NCI-H345 treated with DMSO at 0.1 percent for 48 hours (cell line): ENCODE measurements at regions not wholly inside any gene's neighbourhood (a gene's known extent, or its start where the extent isn't known, plus 50 kb on each side); places are given as distances from the start of the nearest gene placed in this dataset.

Experiments
- DNase-seq: peaks from one replicate; lab custom pipeline; 2025; ENCODE audit not compliant: unreplicated experiment; lab: John Stamatoyannopoulos, UW

- peak; percentile 84 for DNase-seq
These were observed 356.8 kb upstream of the ATP11B start for GRCh38 chr3:182436547-182436946.

- peak; percentile 96 for DNase-seq
These were observed 354.9 kb upstream of the ATP11B start for GRCh38 chr3:182438398-182438797.

DNA sequence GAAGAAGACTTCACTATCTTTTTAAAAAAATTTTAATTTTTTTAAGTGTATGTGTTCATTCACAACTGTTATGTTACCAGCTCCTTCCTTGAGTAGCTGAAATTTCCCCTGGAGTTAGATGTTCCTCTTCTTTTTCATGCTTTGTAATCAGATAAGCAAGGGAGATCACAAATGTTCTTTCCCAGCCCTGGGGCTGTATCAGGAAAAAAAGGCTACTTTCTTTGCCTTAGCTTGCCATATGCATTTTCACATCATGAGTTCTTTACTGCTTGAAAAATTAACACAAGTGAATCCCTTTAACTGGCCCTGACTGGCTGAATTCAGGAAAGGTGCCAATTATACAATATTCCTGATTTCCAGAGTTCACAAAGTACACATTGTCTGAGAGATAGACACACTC is 353.2 kb upstream of the ATP11B start:
- no peak for DNase-seq

DNA sequence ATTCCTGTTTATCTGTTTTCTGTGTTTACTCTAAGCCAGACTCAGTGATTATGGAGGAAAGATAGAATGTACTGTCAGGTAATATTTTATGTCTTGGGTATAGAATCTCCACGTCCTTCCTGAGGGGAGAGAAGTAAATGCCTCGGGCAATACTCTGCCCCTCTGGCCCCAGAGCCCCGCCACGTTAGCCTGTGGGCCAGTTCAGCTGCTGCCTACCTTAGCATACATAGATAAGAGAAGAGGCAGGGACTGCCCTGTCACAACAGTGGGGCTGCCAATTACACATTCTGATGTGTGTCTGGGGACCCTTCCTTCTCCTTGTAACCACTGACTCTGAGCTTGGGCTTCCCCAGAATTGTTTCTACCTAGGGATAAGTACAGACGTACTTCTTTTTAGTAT is 347.7 kb upstream of the ATP11B start:
- no peak for DNase-seq

DNA sequence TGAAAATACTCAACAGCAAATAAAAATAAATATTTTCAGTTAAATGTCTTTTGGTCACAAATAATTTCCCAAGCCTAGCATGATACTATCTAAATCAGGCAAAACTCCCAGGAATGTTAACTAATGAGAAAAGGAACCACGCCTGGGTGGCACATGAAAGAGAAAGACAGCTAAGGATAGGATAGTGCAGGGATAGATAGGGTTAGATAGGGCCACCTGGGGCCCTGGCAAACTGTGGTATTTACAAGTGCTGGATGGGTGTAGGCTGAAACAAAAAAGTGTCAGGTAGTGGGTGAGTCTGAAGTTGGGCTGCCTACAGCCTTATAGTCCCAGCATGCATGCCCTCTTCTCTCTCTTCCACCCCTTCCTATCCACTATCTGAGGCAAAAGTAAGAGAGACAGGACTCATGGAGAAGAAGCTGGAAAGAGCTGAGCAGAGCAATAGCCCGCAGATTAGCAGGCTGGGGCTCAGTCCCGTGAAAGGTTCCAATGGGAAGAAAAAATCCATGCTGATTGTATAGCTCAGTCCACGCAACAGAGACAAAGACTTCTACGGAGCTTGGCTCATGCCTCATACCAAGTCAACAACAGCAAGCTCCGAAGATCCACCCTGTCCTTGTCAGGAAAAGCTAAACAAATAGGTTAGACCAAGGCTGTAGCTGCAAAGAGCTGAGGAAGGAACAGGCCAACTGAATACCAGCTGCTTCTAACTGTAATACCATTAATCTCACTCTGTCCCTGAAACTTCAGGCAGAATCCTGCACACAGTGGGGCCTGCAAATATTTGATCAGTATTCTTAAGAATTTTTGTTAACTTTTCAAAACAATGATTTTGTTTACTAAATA is 342.1 kb upstream of the ATP11B start:
- no peak for DNase-seq

- DNase-seq = no peak
These were observed 341.4 kb upstream of the ATP11B start for GRCh38 chr3:182451871-182452270.

GRCh38 chr3:182455011-182455410 is 338.3 kb upstream of the ATP11B start:
- no peak for DNase-seq

DNA sequence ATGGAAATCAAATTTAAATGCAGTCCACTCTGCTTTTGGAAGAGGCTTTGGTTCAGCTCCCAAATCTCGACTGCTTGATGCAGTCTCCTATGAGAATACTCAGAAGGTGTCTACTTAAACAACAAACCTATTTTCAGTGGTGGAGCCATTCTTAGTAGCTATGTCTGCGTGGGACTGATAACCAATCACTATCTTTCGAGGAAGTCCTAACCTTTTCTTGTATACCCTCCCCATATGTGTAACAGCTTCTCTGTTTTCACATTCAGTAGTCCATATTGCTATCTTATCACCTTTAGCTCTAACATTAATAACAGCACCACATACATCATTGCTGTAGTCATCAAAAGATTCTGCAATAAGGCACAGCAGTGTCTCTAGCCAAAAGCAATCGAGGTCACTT is 333.0 kb upstream of the ATP11B start:
- DNase-seq = no peak

GRCh38 chr3:182462152-182462551 is 331.2 kb upstream of the ATP11B start:
- no peak for DNase-seq

GRCh38 chr3:182464513-182465145 is 328.7 kb upstream of the ATP11B start:
- DNase-seq = no peak

DNA sequence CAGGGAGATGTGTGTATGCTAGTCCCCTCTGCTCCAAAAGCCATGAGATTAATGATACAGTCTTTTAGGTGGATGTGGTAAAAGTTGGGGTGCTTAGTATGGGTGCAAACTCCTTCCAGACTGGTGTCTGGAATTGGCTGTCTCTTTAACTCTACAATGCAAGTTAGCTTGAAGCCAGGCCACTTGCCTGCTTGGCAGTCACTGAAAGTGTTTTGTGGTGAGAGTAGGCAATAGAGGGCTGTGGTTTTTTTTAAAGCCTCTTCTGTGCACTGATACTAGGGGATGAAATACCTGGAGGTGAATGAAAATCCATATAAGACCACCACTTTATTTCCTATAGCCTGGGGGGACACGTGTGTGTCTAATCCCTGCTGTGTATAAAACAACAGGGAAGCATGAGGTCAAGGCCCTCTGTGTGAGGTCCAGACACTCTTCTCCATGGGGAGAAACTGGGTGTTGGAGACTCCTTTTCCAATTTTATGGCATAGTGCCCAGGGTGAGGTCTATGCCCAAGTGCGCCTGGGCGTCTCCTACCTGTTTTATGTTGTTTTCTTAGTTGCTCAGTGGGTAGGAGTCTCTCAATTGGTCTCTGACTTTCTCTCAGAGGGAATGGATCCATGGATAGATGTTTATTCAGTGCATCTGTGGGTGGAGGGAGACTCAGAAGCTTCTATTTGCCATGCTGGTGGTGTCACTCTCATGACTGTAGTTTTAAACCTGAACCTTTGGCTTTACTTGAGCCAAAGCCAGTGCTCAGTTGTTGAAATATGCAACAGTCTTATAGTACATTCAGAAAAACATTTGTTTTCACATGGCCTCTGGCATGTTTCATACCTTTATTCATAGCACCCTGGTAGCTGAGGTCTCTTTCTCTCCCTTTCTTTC is 327.8 kb upstream of the ATP11B start:
- DNase-seq = no peak

- DNase-seq = no peak
These were observed 324.2 kb upstream of the ATP11B start for GRCh38 chr3:182469086-182469485.

DNA sequence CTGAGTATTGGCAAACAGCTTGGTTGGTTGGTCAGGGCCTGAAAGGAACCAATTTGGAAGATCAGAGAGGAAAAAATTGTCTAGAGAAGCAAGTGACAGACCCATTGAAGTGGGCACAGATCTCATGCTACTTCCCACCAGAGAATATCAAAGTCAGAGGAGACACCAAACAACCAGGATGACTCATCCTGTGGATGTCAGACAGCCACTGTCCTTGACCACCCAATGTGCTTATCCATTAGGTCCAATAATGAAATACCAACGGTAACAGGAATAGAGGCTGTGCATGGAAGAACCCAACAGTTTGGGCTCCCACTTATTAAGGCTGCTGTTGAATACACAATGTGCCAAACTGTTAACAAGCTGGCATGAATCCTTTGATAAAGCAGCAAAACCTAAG is 323.1 kb upstream of the ATP11B start:
- no peak for DNase-seq

DNA sequence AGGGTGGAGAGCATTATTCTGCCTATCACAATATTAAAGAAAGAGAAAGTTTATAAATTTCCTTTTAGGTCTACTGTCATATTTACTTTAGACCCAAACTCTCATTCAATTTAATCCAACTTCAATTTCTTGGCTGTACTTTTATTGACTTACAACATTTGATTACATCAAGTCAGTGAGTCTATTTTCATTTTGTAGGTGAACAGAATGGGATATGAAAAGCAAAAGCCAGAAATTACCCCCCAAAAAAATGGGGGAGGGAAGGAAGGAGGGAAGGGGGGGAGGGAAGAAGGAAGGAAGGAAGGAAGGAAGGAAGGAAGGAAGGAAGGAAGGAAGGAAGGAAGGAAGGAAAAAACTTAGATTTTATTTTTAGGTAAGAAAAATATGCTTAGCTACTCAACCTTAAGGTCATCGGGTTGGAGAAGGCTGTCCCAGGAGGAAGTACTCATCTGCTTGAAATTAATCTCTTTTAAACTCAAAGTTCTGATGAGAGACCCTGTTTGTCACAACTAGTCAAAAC is 320.1 kb upstream of the ATP11B start:
- DNase-seq = no peak

DNA sequence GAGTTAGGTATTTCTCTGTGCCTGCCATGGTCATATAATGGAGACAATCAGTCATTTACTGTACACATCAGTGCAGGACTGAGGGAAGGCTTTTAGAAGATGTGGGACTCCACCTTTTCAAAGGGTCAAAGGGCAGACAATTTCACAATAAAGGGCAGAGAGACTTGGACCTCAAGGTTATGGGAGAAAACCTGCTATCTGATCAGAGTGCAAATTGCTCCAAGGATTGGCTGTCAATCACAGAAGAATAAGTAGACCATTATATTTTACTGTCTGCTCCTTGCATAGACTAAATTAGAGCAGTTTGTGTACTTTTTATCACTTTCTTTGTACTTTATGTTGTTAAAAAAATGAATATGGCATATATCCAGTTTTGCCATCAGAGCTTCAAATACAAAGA is 314.9 kb upstream of the ATP11B start:
- DNase-seq = no peak

DNA sequence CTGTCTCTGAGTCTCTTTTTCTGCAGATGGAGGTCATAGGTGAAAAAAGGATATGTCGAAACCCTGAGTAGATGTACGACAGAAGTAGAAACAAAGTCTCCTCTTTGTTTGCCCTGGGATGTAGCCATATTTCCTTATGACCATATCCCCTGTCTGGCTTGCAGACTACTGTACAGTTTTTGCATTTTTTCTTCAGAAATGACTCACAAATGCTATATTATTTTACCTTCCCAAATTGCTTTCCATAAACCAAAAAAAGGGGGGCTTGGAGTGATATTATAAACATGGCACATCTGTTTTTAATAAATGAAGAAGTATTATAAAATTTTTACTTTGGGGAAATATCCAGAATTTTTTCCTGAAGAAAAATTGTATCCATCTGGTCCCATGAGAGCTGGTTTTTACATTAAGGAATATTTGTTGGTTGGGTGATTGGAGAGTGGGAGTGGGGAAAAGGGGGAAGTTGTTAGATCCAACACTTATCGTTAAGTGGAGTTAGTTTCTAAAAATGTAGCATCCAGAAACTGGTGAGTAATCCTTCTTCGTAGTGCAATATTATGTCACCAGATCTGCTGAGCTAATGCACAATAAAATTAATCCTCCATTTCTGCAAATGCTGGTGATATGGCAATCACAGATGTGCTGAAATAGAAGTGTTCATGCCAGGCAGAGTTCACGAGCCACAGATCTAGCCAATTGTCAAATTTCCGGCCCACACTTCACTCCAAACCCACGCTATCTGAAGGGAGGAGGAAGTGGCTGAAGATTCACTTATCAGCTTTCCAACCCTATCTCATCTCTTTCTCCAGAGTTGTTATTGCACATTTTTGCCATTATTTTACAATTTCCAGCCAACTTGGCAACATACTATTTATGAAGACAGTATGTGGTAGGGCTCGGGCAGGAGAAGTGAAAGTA is 313.6 kb upstream of the ATP11B start:
- no peak for DNase-seq

GRCh38 chr3:182482705-182483104 is 310.6 kb upstream of the ATP11B start:
- no peak for DNase-seq

GRCh38 chr3:182484682-182485081 is 308.6 kb upstream of the ATP11B start:
- DNase-seq = no peak

DNA sequence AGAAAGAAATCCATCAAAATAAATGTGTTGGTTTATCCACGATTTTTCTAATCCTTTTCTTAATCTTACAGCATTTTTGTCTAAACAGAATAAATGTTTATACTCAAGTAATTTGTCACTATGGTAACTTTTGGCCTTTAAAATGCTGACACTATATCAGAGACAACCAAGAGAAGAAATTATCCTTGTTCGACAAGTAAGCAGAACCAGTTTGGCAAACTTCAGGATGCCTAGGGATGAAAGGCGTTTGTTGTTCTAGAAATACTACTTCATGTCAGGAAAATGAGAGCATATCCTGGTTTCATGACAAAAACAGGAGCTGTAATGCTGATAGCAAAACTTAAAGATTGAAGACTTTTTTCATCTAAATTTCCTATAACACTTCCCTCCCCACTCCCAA is 308.0 kb upstream of the ATP11B start:
- no peak for DNase-seq

- no peak for DNase-seq
These were observed 306.8 kb upstream of the ATP11B start for GRCh38 chr3:182486463-182486862.
